ENCODE measurements at regions not wholly inside any gene's neighbourhood (a gene's known extent, or its start where the extent isn't known, plus 50 kb on each side); places are given as distances from the start of the nearest gene placed in this dataset.

GRCh38 chr4:52370576-52370975, 288.5 kb downstream of the USP46 start:
- Histone ChIP-seq H3K4me1 (replicated peaks in 1 of 2; ENCODE audit: control insufficient read depth in 2 of 2, insufficient read depth in 2 of 2, low read length in 2 of 2) (no peaks in the 10 kb centered on the region), H3K27ac (ENCODE audit: extremely low read depth, low read depth, low read length) (no peak overlapping the region), H4K20me1 (replicated peaks; ENCODE audit: control insufficient read depth, insufficient read depth, low read length) (no peaks in the 10 kb centered on the region; the same call in 1 of the 2 replicates), H3K27me3 (ENCODE audit: control insufficient read depth in 2 of 2, insufficient read depth in 2 of 2, low read length in 2 of 2) (no peaks in the 10 kb centered on the region; a peak in 1 of 5 replicates), H3K9me3 (replicated peaks; ENCODE audit: control insufficient read depth, insufficient read depth, low read depth, low read length) (no peaks in the 10 kb centered on the region), H3K36me3 (ENCODE audit: control insufficient read depth, insufficient read depth, low read length) (no peaks in the 10 kb centered on the region), H2AFZ (ENCODE audit: low read depth, low read length) (no peak overlapping the region), H3K79me2 (ENCODE audit: control insufficient read depth, insufficient read depth, low read length) (no peaks in the 10 kb centered on the region), H3K4me3 (no peak overlapping the region), H3K9ac (ENCODE audit: insufficient read depth in 1 of 2, low read depth in 2 of 2, low read length in 2 of 2) (no peak overlapping the region), H3K9me1 (ENCODE audit: control insufficient read depth, insufficient read depth, low read length) (no peaks in the 10 kb centered on the region), H3K4me2 (ENCODE audit: insufficient read depth, low read length) (no peak overlapping the region)
- no peak for FAIRE-seq
- ChIA-PET POLR2A (no interaction called here), CTCF (ENCODE audit: low intra/inter-chr PET ratio) (interaction anchor here (0.7 kb wide), 1 partner anchor 1047 kb away, joined by 3 read pairs; no protein-coding TSS in a partner anchor)
- no peak for ATAC-seq
- BruUV-seq (replicated peaks) = no TSS peak
- 1% methylated on average over 5 of the region's 5 CpGs for WGBS (ENCODE audit: insufficient coverage, low coverage, missing lambda C conversion rate)
- DNase-seq (ENCODE audit: extremely low read depth in 1 of 4, low spot score in 3 of 4) = no peak
- intact Hi-C loops (cut with micrococcal nuclease) (loop anchor here (10.0 kb wide), 1 partner anchor 174 kb away; no protein-coding TSS in a partner anchor), in situ Hi-C loops (cut with MboI) (loop anchor here (10.0 kb wide), 1 partner anchor 614 kb away; no protein-coding TSS in a partner anchor)
- TF ChIP-seq POLR3A (IDR thresholded peaks at IDR 0.05; ENCODE audit: borderline replicate concordance, extremely low read depth, insufficient read depth, insufficient read length) = no peak
- TF ChIP-seq, protein P1, sequence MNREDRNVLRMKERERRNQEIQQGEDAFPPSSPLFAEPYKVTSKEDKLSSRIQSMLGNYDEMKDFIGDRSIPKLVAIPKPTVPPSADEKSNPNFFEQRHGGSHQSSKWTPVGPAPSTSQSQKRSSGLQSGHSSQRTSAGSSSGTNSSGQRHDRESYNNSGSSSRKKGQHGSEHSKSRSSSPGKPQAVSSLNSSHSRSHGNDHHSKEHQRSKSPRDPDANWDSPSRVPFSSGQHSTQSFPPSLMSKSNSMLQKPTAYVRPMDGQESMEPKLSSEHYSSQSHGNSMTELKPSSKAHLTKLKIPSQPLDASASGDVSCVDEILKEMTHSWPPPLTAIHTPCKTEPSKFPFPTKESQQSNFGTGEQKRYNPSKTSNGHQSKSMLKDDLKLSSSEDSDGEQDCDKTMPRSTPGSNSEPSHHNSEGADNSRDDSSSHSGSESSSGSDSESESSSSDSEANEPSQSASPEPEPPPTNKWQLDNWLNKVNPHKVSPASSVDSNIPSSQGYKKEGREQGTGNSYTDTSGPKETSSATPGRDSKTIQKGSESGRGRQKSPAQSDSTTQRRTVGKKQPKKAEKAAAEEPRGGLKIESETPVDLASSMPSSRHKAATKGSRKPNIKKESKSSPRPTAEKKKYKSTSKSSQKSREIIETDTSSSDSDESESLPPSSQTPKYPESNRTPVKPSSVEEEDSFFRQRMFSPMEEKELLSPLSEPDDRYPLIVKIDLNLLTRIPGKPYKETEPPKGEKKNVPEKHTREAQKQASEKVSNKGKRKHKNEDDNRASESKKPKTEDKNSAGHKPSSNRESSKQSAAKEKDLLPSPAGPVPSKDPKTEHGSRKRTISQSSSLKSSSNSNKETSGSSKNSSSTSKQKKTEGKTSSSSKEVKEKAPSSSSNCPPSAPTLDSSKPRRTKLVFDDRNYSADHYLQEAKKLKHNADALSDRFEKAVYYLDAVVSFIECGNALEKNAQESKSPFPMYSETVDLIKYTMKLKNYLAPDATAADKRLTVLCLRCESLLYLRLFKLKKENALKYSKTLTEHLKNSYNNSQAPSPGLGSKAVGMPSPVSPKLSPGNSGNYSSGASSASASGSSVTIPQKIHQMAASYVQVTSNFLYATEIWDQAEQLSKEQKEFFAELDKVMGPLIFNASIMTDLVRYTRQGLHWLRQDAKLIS (CRISPR knock-in tag; IDR thresholded peaks at IDR 0.05) = no peak
- TF ChIP-seq, protein P2, sequence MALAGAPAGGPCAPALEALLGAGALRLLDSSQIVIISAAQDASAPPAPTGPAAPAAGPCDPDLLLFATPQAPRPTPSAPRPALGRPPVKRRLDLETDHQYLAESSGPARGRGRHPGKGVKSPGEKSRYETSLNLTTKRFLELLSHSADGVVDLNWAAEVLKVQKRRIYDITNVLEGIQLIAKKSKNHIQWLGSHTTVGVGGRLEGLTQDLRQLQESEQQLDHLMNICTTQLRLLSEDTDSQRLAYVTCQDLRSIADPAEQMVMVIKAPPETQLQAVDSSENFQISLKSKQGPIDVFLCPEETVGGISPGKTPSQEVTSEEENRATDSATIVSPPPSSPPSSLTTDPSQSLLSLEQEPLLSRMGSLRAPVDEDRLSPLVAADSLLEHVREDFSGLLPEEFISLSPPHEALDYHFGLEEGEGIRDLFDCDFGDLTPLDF (CRISPR knock-in tag; IDR thresholded peaks at IDR 0.05) = no peak
- no peak for TF ChIP-seq ZNF408 (CRISPR knock-in tag; IDR thresholded peaks at IDR 0.05; ENCODE audit: low read depth)
- TF ChIP-seq TAF9B (IDR thresholded peaks at IDR 0.05; ENCODE audit: partially characterized antibody) = no peak
- TF ChIP-seq ZKSCAN3 (CRISPR knock-in tag; IDR thresholded peaks at IDR 0.05) = no peak
- TF ChIP-seq NFE2L1 (tag; IDR thresholded peaks at IDR 0.05; ENCODE audit: borderline replicate concordance, low read depth) = no peak
- TF ChIP-seq ETS1 (conservative IDR thresholded peaks at IDR 0.05; ENCODE audit: control insufficient read depth, low read depth, low read length) = no peak
- no peak for TF ChIP-seq ZNF707 (CRISPR knock-in tag; conservative IDR thresholded peaks at IDR 0.05)
- TF ChIP-seq ARID3A (IDR thresholded peaks at IDR 0.05; ENCODE audit: borderline replicate concordance, low read depth, low read length) = no peak
- no peak for TF ChIP-seq CBX5 (IDR thresholded peaks at IDR 0.05; ENCODE audit: borderline replicate concordance, low read depth)
- TF ChIP-seq ZNF668 (CRISPR knock-in tag; IDR thresholded peaks at IDR 0.05) = no peak
- no peak for TF ChIP-seq TSC22D4 (tag; IDR thresholded peaks at IDR 0.05)
- no peak for TF ChIP-seq TAF1 (IDR thresholded peaks at IDR 0.05; ENCODE audit: control insufficient read depth, extremely low read depth, insufficient read depth, low read length, severe bottlenecking)
- no peak for TF ChIP-seq HDGF (IDR thresholded peaks at IDR 0.05)
